ENCODE measurements at regions not wholly inside any gene's neighbourhood (a gene's known extent, or its start where the extent isn't known, plus 50 kb on each side); places are given as distances from the start of the nearest gene placed in this dataset.

DNA sequence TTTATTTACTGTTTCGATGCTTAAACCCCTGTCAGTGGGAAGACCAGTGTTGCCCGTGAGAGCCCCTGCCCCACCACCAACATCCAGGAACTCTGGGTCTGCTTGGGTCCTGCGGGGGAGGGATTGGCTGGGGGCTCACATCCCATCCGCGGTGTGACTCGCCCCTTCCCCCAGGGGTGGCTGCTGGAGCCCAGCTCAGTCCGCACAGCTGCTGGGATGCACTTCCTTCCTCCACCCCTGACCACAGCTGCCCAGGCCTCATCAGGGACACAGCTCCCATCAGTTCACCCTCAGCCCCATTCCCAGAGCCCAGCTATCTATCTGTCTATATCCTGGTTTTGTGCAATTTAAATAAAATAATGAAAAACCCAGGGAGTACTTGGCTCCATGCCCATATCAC, 54.5 kb downstream of the JAKMIP3 start:
- TF ChIP-seq POLR2AphosphoS5 (IDR thresholded peaks at IDR 0.05; ENCODE audit: low read depth, low read length) (no peak), TAF1 (IDR thresholded peaks at IDR 0.05; ENCODE audit: low read depth, low read length) (no peak), POU2F2 (IDR thresholded peaks at IDR 0.05; ENCODE audit: low read depth, low read length) (no peak), SPI1 (IDR thresholded peaks at IDR 0.05; ENCODE audit: low read depth, low read length) (no peak), POLR2A (IDR thresholded peaks at IDR 0.05; ENCODE audit: low read depth, low read length) (no peak), PAX5 (IDR thresholded peaks at IDR 0.05; ENCODE audit: insufficient read depth, low read length, severe bottlenecking) (no peak)
